ENCODE measurements at regions not wholly inside any gene's neighbourhood (a gene's known extent, or its start where the extent isn't known, plus 50 kb on each side); places are given as distances from the start of the nearest gene placed in this dataset.

DNA sequence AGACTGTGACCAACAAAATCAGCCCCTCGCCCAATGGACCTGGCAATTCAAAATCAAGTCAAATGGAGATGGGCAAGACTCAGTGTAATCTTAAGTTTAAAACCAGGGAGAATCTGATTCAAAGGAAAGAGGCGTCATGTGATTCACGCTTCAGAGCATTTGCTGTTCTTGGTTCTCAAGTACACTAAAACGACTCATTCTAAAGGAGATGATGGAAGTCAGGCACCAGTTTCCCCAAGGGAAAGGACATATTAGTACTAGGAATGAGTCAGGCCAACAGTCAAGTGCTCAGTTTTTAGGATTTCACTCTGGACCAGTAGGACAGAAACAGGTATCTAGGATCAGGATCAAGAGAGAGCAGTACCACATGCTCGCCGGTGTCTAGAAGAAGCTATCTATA lies 429.6 kb downstream of the PLPP3 start:
- Histone ChIP-seq H3K36me3 (ENCODE audit: control insufficient read depth in 2 of 4, insufficient read depth in 4 of 4, low read length in 3 of 4) (no peaks in the 10 kb centered on the region), H4K91ac (replicated peaks; ENCODE audit: insufficient read length, low read length) (no peak overlapping the region), H4K20me1 (replicated peaks in 1 of 2; ENCODE audit: control insufficient read depth in 1 of 2, insufficient read depth in 2 of 2, low read length in 2 of 2) (no peaks in the 10 kb centered on the region), H3K4ac (replicated peaks; ENCODE audit: insufficient read length, low read depth, low read length) (no peak overlapping the region), H3K79me1 (ENCODE audit: low read depth, low read length) (no peaks in the 10 kb centered on the region), H3K27ac (ENCODE audit: low read depth, low read length) (no peak overlapping the region), H3K23ac (ENCODE audit: insufficient read length) (no peak overlapping the region), H2BK5ac (ENCODE audit: low read depth, low read length) (no peak overlapping the region), H3K9ac (replicated peaks in 1 of 4; ENCODE audit: extremely low read depth in 1 of 4, low read depth in 3 of 4, low read length in 3 of 4) (no peak overlapping the region), H3K18ac (ENCODE audit: extremely low read depth, low read length) (no peak overlapping the region), H4K5ac (ENCODE audit: insufficient read length, low read depth, low read length) (no peak overlapping the region), H3K56ac (replicated peaks; ENCODE audit: insufficient read length, low read depth, low read length) (no peak overlapping the region), H2AK5ac (ENCODE audit: low read depth, low read length) (no peak overlapping the region), H2BK15ac (ENCODE audit: low read length) (no peak overlapping the region), H3K4me3 (ENCODE audit: extremely low read depth in 1 of 4, insufficient read depth in 2 of 4, low read depth in 3 of 4, low read length in 4 of 4) (no peak overlapping the region), H3K79me2 (ENCODE audit: control insufficient read depth in 1 of 2, insufficient read depth in 2 of 2, low read length in 2 of 2) (no peaks in the 10 kb centered on the region), H3K14ac (ENCODE audit: insufficient read length) (no peak overlapping the region), H2BK20ac (ENCODE audit: low read length) (no peak overlapping the region), H3K27me3 (replicated peaks in 1 of 4; ENCODE audit: control insufficient read depth in 3 of 4, extremely low read depth in 1 of 4, insufficient read depth in 3 of 4, low read length in 3 of 4) (no peaks in the 10 kb centered on the region; a peak in 1 of 7 replicates), H4K8ac (ENCODE audit: extremely low read depth, insufficient read depth, low read length) (no peak overlapping the region), H3K23me2 (ENCODE audit: low read depth, low read length) (no peaks in the 10 kb centered on the region), H3K4me2 (ENCODE audit: insufficient read depth in 1 of 2, low read depth in 2 of 2, low read length in 2 of 2) (no peak overlapping the region), H2BK12ac (ENCODE audit: low read depth, low read length) (no peak overlapping the region), H2BK120ac (replicated peaks; ENCODE audit: low read depth, low read length) (no peak overlapping the region), H2AFZ (ENCODE audit: low read length) (no peak overlapping the region), H3K4me1 (replicated peaks in 1 of 4; ENCODE audit: control insufficient read depth in 3 of 4, insufficient read depth in 4 of 4, low read length in 3 of 4) (no peaks in the 10 kb centered on the region), H3K9me3 (ENCODE audit: insufficient read depth in 2 of 2, low read depth in 1 of 2, low read length in 1 of 2) (no peaks in the 10 kb centered on the region)
- DNase-seq (ENCODE audit: low read depth in 1 of 2, low spot score in 2 of 2) (no peak), FAIRE-seq (no peak)
- 87% methylated on average over 6 of the region's 6 CpGs; no CpG with 5 or more reads in 1 of the 2 experiments for WGBS, 2 experiments (ENCODE audit: extremely low coverage in 1 of 2, insufficient coverage in 1 of 2, insufficient read length in 1 of 2, insufficient replicate concordance in 2 of 2, low coverage in 1 of 2, low lambda C conversion rate in 2 of 2, missing lambda C conversion rate in 1 of 2)
- ChIA-PET CTCF (ENCODE audit: partially characterized antibody) (no interaction called here), POLR2A (ENCODE audit: partially characterized antibody) (no interaction called here)
- TF ChIP-seq HDAC6 (IDR thresholded peaks at IDR 0.05; ENCODE audit: low read depth, low read length) (no peak), POU5F1 (IDR thresholded peaks at IDR 0.05; ENCODE audit: low read depth, low read length) (no peak), BCL11A (IDR thresholded peaks at IDR 0.05; ENCODE audit: low read depth in 2 of 2, low read length in 2 of 2) (no peak), KDM5A (IDR thresholded peaks at IDR 0.05; ENCODE audit: low read length) (no peak), RXRA (IDR thresholded peaks at IDR 0.05; ENCODE audit: insufficient read depth, low read depth, low read length) (no peak), KDM1A (IDR thresholded peaks at IDR 0.05; ENCODE audit: borderline replicate concordance, low read length) (no peak), CBX5 (IDR thresholded peaks at IDR 0.05; ENCODE audit: low read depth, low read length) (no peak), GTF2F1 (IDR thresholded peaks at IDR 0.05; ENCODE audit: borderline replicate concordance, low read depth, low read length) (no peak), SIRT6 (IDR thresholded peaks at IDR 0.05; ENCODE audit: low read length) (no peak)
